Progenitor cell of endocrine pancreas (in vitro differentiated cells): ENCODE measurements at regions not wholly inside any gene's neighbourhood (a gene's known extent, or its start where the extent isn't known, plus 50 kb on each side); places are given as distances from the start of the nearest gene placed in this dataset.

Source experiments
- DNase-seq: peaks from one replicate; pipeline ENCODE4 v3.0.0; 2021; ENCODE audit warnings: low spot score; ENCODE audit not compliant: unreplicated experiment
- H3K27ac Mint-ChIP-seq: 2 replicates; pipeline ENCODE4 v1.8.0; 2021; ENCODE audit warnings: mild to moderate bottlenecking, moderate library complexity, mixed read lengths
- H3K27me3 Mint-ChIP-seq: 2 replicates; pipeline ENCODE4 v1.8.0; 2021; ENCODE audit warnings: mixed read lengths
- H3K36me3 Mint-ChIP-seq: 2 replicates; pipeline ENCODE4 v1.8.0; 2022; ENCODE audit warnings: mixed read lengths; ENCODE audit not compliant: insufficient read depth
- H3K4me1 Mint-ChIP-seq: 2 replicates; pipeline ENCODE4 v1.8.0; 2021; ENCODE audit warnings: low read depth, mixed read lengths
- H3K4me3 Mint-ChIP-seq: 2 replicates; pipeline ENCODE4 v1.8.0; 2021; ENCODE audit warnings: low read depth, mild to moderate bottlenecking, moderate library complexity, mixed read lengths
- H3K9me3 Mint-ChIP-seq: 2 replicates; pipeline ENCODE4 v1.8.0; 2021; ENCODE audit warnings: low read depth, mixed read lengths
- CTCF ChIP-seq: fragments of 200-600 bp; sonication (generic); IDR thresholded peaks from one replicate; pipeline ENCODE4 v1.5.0; 2021; ENCODE audit warnings: antibody characterized with exemption, mild to moderate bottlenecking; ENCODE audit not compliant: unreplicated experiment

- Mint-ChIP-seq H3K4me3 (no peak overlapping the region), H3K4me1 (peaks cover under 1% of the 10 kb centered on the region), H3K9me3 (no peaks in the 10 kb centered on the region), H3K36me3 (no peaks in the 10 kb centered on the region), H3K27ac (peak overlapping the region; percentile 35), H3K27me3 (peaks cover 4% of the 10 kb centered on the region)
- no peak for TF ChIP-seq CTCF
- no peak for DNase-seq
These were observed 609.7 kb downstream of the SLC16A7 start for GRCh38 chr12:60205500-60205899.

- peaks cover 9% of the 10 kb centered on the region for H3K9me3 Mint-ChIP-seq
- no peaks in the 10 kb centered on the region for H3K36me3 Mint-ChIP-seq
- no peak overlapping the region for H3K27ac Mint-ChIP-seq
- DNase-seq: no peak
- no peaks in the 10 kb centered on the region for H3K4me1 Mint-ChIP-seq
- no peak for TF ChIP-seq CTCF
- no peaks in the 10 kb centered on the region for H3K27me3 Mint-ChIP-seq
- no peak overlapping the region for H3K4me3 Mint-ChIP-seq
These were observed 613.7 kb downstream of the SLC16A7 start for GRCh38 chr12:60209521-60209920.

GRCh38 chr12:60209933-60210332 lies 614.1 kb downstream of the SLC16A7 start:
- H3K27me3 Mint-ChIP-seq: no peaks in the 10 kb centered on the region
- TF ChIP-seq CTCF: no peak
- DNase-seq: no peak
- H3K4me3 Mint-ChIP-seq: no peak overlapping the region
- peaks cover 9% of the 10 kb centered on the region for H3K9me3 Mint-ChIP-seq
- H3K36me3 Mint-ChIP-seq: no peaks in the 10 kb centered on the region
- no peak overlapping the region for H3K27ac Mint-ChIP-seq
- H3K4me1 Mint-ChIP-seq: no peaks in the 10 kb centered on the region

GRCh38 chr12:60210756-60211155 lies 614.9 kb downstream of the SLC16A7 start:
- H3K27me3 Mint-ChIP-seq: no peaks in the 10 kb centered on the region
- no peak for TF ChIP-seq CTCF
- no peaks in the 10 kb centered on the region for H3K4me1 Mint-ChIP-seq
- no peak overlapping the region for H3K4me3 Mint-ChIP-seq
- DNase-seq: no peak
- H3K27ac Mint-ChIP-seq: no peak overlapping the region
- H3K36me3 Mint-ChIP-seq: no peaks in the 10 kb centered on the region
- H3K9me3 Mint-ChIP-seq: peaks cover 9% of the 10 kb centered on the region

GRCh38 chr12:60211244-60211643 lies 615.4 kb downstream of the SLC16A7 start:
- H3K4me3 Mint-ChIP-seq: no peak overlapping the region
- no peaks in the 10 kb centered on the region for H3K4me1 Mint-ChIP-seq
- H3K9me3 Mint-ChIP-seq: peaks cover 9% of the 10 kb centered on the region
- TF ChIP-seq CTCF: no peak
- no peak for DNase-seq
- no peak overlapping the region for H3K27ac Mint-ChIP-seq
- H3K36me3 Mint-ChIP-seq: no peaks in the 10 kb centered on the region
- no peaks in the 10 kb centered on the region for H3K27me3 Mint-ChIP-seq
